Gastroesophageal sphincter (tissue), 3 donors: ENCODE measurements at regions not wholly inside any gene's neighbourhood (a gene's known extent, or its start where the extent isn't known, plus 50 kb on each side); places are given as distances from the start of the nearest gene placed in this dataset.

Experiments
- POLR2AphosphoS5 ChIP-seq: sonication (generic); formaldehyde crosslinking; IDR thresholded peaks from one replicate; pipeline ENCODE4 v1.6.1; 2017; ENCODE audit warnings: antibody characterized with exemption
- TF ChIP-seq, protein P1 (sequence below), 4 experiments: fragments of 200-600 bp in 2 of 4; fragments of 450-650 bp in 2 of 4; sonication (generic) in 1 of 4; IDR thresholded peaks; one replicate each; pipeline ENCODE4 v1.5.1; 2017 to 2019; ENCODE audit warnings: antibody characterized with exemption in 4 of 4, mild to moderate bottlenecking in 2 of 4, moderate library complexity in 2 of 4

DNA sequence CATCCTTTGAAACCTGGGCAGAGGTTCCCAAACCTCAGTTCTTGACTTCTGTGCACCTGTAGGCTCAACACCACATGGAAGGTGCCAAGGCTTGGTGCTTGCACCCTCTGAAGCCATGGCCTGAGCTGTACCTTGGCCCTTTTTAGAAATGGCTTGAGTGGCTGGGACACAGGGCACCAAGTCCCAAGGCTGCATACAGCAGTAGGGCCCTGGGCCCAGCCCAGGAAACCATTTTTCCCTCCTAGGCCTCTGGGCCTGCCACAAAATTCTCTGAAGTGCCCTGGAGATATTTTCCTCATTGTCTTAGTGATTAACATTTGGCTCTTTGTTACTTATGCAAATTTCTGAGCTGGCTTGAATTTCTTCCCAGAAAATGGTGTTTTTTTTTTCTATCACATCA is 65.6 kb upstream of the ACTRT2 start:
- TF ChIP-seq, protein P1, sequence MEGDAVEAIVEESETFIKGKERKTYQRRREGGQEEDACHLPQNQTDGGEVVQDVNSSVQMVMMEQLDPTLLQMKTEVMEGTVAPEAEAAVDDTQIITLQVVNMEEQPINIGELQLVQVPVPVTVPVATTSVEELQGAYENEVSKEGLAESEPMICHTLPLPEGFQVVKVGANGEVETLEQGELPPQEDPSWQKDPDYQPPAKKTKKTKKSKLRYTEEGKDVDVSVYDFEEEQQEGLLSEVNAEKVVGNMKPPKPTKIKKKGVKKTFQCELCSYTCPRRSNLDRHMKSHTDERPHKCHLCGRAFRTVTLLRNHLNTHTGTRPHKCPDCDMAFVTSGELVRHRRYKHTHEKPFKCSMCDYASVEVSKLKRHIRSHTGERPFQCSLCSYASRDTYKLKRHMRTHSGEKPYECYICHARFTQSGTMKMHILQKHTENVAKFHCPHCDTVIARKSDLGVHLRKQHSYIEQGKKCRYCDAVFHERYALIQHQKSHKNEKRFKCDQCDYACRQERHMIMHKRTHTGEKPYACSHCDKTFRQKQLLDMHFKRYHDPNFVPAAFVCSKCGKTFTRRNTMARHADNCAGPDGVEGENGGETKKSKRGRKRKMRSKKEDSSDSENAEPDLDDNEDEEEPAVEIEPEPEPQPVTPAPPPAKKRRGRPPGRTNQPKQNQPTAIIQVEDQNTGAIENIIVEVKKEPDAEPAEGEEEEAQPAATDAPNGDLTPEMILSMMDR (IDR thresholded peaks at IDR 0.05) = no peak
- TF ChIP-seq POLR2AphosphoS5 = no peak
